Fibroblast of lung (primary cell): ENCODE measurements at regions not wholly inside any gene's neighbourhood (a gene's known extent, or its start where the extent isn't known, plus 50 kb on each side); places are given as distances from the start of the nearest gene placed in this dataset.

Source experiments
- CTCF ChIP-seq, 2 donors: IDR thresholded peaks in 1 of 2; conservative IDR thresholded peaks in 1 of 2; 1 replicate in 1 of 2; 2 replicates in 1 of 2; pipeline ENCODE4 v1.5.1; 2011 to 2012; ENCODE audit warnings: low read length in 2 of 2, control low read depth in 1 of 2, inconsistent platforms in 1 of 2, low read depth in 1 of 2, mild to moderate bottlenecking in 1 of 2
- EZH2 ChIP-seq: IDR thresholded peaks from 2 replicates; pipeline ENCODE4 v1.5.1; 2012; ENCODE audit warnings: low read length, control low read depth, mild to moderate bottlenecking; ENCODE audit errors: missing control alignments

GRCh38 chr21:24716281-24716918 lies 890.9 kb downstream of the MRPL39 start:
- TF ChIP-seq CTCF (conservative IDR thresholded peaks at IDR 0.05 in 1 of 2, IDR thresholded peaks at IDR 0.05 in 1 of 2; ENCODE audit: low read depth in 1 of 2, low read length in 2 of 2) (no peak), EZH2 (no peak)
